PC-3 (cell line): ENCODE measurements at regions not wholly inside any gene's neighbourhood (a gene's known extent, or its start where the extent isn't known, plus 50 kb on each side); places are given as distances from the start of the nearest gene placed in this dataset.

Source experiments
- ATAC-seq: fragments of 200-7000 bp; cut with Tn5 transposase; 2 replicates; pipeline ENCODE4 v1.9.1; 2020; ENCODE audit warnings: mild to moderate bottlenecking, moderate library complexity
- BruUV-seq: library from RNA; stranded (reverse); fragments of 400-500 nt; replicated peaks from 2 replicates; lab custom pipeline; 2021; lab: Mats Ljungman, UMichigan
- CTCF ChIA-PET: fragments of 300-600 bp; sonication (Branson Sonifier 250); formaldehyde crosslinking; loops from one replicate; lab custom pipeline; 2022; ENCODE audit warnings: antibody characterized with exemption; lab: Charles Lee
- POLR2A ChIA-PET: fragments of 300-600 bp; sonication (Branson Sonifier 250); formaldehyde crosslinking; loops from one replicate; lab custom pipeline; 2022; ENCODE audit warnings: antibody characterized with exemption; ENCODE audit not compliant: unreplicated experiment; lab: Charles Lee
- DNase-seq: peaks from one replicate; pipeline ENCODE4 v3.0.0-alpha.2; 2015
- H2AFZ ChIP-seq: fragments of 300-600 bp; sonication (generic); 2 replicates; pipeline ENCODE4 v1.6.0; 2016; ENCODE audit warnings: antibody characterized with exemption, low read length
- H3F3A ChIP-seq: fragments of 300-600 bp; sonication (generic); one replicate; pipeline ENCODE4 v1.6.0; 2017; ENCODE audit warnings: antibody characterized with exemption, low read length, control low read depth, mild to moderate bottlenecking; ENCODE audit not compliant: unreplicated experiment
- H3K27ac ChIP-seq: fragments of 300-600 bp; sonication (generic); 2 replicates; pipeline ENCODE4 v1.5.1; 2016; ENCODE audit warnings: mild to moderate bottlenecking, low read length
- H3K27me3 ChIP-seq: fragments of 300-600 bp; sonication (generic); 2 replicates; pipeline ENCODE4 v1.6.1; 2016; ENCODE audit warnings: low read length, mixed read lengths
- H3K36me3 ChIP-seq: fragments of 300-600 bp; sonication (generic); 2 replicates; pipeline ENCODE4 v1.6.1; 2016; ENCODE audit warnings: low read depth, mixed run types, low read length, mixed read lengths
- H3K4me1 ChIP-seq: fragments of 300-600 bp; sonication (generic); 2 replicates; pipeline ENCODE4 v1.5.1; 2016; ENCODE audit warnings: low read length; ENCODE audit not compliant: insufficient read depth
- H3K4me2 ChIP-seq: fragments of 300-600 bp; sonication (generic); 2 replicates; pipeline ENCODE4 v1.6.0; 2016; ENCODE audit warnings: low read length
- H3K4me3 ChIP-seq: fragments of 300-600 bp; sonication (generic); 2 replicates; pipeline ENCODE4 v1.5.1; 2016; ENCODE audit warnings: mild to moderate bottlenecking, low read length, mixed read lengths
- H3K79me2 ChIP-seq: fragments of 300-600 bp; sonication (generic); 2 replicates; pipeline ENCODE4 v1.6.1; 2017; ENCODE audit warnings: low read length, mixed read lengths
- H3K9ac ChIP-seq: fragments of 300-600 bp; sonication (generic); 2 replicates; pipeline ENCODE4 v1.6.0; 2016; ENCODE audit warnings: mild to moderate bottlenecking, low read length
- H3K9me2 ChIP-seq: fragments of 300-600 bp; sonication (generic); replicated peaks from 2 replicates; pipeline ENCODE4 v1.6.1; 2016; ENCODE audit warnings: mixed run types, low read length, mixed read lengths
- H3K9me3 ChIP-seq: fragments of 300-600 bp; sonication (generic); 2 replicates; pipeline ENCODE4 v1.6.1; 2016; ENCODE audit warnings: low read length, mixed read lengths
- H4K20me1 ChIP-seq: fragments of 300-600 bp; sonication (generic); 2 replicates; pipeline ENCODE4 v1.6.1; 2016; ENCODE audit warnings: low read length, mixed read lengths
- EZH2 ChIP-seq: fragments of 300-600 bp; sonication (generic); IDR thresholded peaks from one replicate; pipeline ENCODE4 v1.6.1; 2017; ENCODE audit warnings: antibody characterized with exemption, mild to moderate bottlenecking, low read length; ENCODE audit not compliant: unreplicated experiment
- EZH2phosphoT487 ChIP-seq: fragments of 300-600 bp; sonication (generic); IDR thresholded peaks from 2 replicates; pipeline ENCODE4 v1.6.1; 2018; ENCODE audit warnings: mild to moderate bottlenecking, antibody characterized with exemption, low read length, borderline replicate concordance
- intact Hi-C: fragments of 100-400 bp; cut with micrococcal nuclease; formaldehyde crosslinking; loops from 2 replicates; pipeline ENCODE4 v1.9.0; 2023
- TF ChIP-seq, protein P1 (sequence below): fragments of 300-600 bp; sonication (generic); conservative IDR thresholded peaks from 2 replicates; pipeline ENCODE4 v1.5.1; 2017; ENCODE audit warnings: antibody characterized with exemption, low read depth, mild to moderate bottlenecking, low read length

DNA sequence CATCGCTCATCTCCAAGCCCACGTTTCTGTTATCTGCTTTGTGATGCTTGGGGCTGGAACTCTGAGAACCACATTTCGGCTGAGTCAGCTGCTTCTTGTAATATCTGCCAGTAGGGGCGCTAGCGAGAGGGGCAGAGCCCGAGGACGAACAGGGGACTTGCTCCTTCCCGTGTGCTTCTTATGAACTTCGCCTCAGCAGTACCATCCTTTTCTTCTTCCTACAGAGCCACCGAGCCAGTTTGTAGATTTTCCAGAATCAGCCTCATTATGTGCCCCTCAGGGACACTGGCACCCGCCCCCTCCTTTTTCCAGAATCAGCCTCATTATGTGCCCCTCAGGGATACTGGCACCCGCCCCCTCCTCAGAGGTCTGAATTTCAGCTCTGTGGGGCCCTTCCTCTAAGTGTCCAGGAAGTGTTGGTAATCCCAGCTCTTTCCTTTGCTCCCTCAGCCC lies 441.7 kb upstream of the RASGEF1B start:
- POLR2A ChIA-PET, result no interaction called here
- TF ChIP-seq EZH2, result no peak
- TF ChIP-seq, protein P1, sequence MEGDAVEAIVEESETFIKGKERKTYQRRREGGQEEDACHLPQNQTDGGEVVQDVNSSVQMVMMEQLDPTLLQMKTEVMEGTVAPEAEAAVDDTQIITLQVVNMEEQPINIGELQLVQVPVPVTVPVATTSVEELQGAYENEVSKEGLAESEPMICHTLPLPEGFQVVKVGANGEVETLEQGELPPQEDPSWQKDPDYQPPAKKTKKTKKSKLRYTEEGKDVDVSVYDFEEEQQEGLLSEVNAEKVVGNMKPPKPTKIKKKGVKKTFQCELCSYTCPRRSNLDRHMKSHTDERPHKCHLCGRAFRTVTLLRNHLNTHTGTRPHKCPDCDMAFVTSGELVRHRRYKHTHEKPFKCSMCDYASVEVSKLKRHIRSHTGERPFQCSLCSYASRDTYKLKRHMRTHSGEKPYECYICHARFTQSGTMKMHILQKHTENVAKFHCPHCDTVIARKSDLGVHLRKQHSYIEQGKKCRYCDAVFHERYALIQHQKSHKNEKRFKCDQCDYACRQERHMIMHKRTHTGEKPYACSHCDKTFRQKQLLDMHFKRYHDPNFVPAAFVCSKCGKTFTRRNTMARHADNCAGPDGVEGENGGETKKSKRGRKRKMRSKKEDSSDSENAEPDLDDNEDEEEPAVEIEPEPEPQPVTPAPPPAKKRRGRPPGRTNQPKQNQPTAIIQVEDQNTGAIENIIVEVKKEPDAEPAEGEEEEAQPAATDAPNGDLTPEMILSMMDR, result peak; percentile 73
- ATAC-seq, result peak; percentile 60; the same call in 1 of the 2 replicates
- Histone ChIP-seq H3K27me3 (peaks cover 15% of the 10 kb centered on the region), H3K4me3 (no peak overlapping the region), H3K9me3 (no peaks in the 10 kb centered on the region), H2AFZ (no peak overlapping the region), H3K27ac (no peak overlapping the region), H3K4me1 (no peaks in the 10 kb centered on the region), H3K9me2 (no peaks in the 10 kb centered on the region), H3F3A (no peaks in the 10 kb centered on the region), H4K20me1 (no peaks in the 10 kb centered on the region), H3K79me2 (no peaks in the 10 kb centered on the region), H3K36me3 (no peaks in the 10 kb centered on the region), H3K9ac (no peak overlapping the region), H3K4me2 (no peak overlapping the region)
- BruUV-seq, result no TSS peak
- DNase-seq, result peak; percentile 65
- CTCF ChIA-PET, result no interaction called here
- intact Hi-C loops, result no loop called here

DNA sequence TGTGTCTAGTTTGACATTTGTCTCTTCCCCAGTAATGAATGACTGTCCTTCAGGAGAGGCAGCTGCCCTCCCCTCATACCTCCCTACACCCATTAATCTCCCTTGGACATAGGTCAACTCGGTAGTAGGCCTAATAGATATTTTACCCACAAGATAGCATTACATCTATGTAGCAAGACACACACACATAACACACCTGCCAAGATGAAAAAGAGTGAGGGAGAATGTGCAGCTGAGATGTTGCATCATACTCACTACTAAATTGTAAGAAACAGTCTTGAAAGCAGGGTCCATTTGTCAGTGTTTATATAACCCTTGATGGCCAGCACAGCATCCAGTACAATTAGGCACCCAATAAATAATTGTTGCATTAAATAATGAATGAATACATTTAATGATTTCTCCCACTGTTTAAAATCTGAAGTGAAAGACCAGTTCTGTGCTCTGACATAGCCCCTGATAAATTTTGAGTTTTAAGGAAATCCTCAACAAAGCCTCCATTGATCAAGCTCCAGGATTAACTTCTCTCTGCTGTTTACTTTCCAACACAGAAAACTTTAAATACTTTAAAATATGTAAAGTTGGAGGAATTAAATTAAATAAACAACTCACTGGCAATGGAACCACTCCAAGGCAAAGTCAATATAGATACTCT lies 440.8 kb upstream of the RASGEF1B start:
- peaks cover 15% of the 10 kb centered on the region for H3K27me3 ChIP-seq
- H3F3A ChIP-seq, result no peaks in the 10 kb centered on the region
- CTCF ChIA-PET, result no interaction called here
- intact Hi-C loops, result no loop called here
- H3K4me3 ChIP-seq, result no peak overlapping the region
- H3K9me2 ChIP-seq, result no peaks in the 10 kb centered on the region
- H3K9ac ChIP-seq, result no peak overlapping the region
- no peak overlapping the region for H3K4me2 ChIP-seq
- no peak for TF ChIP-seq EZH2
- TF ChIP-seq, protein P1, result no peak
- TF ChIP-seq EZH2phosphoT487, result no peak
- no peak for ATAC-seq
- no TSS peak for BruUV-seq
- H4K20me1 ChIP-seq, result no peaks in the 10 kb centered on the region
- no peak overlapping the region for H3K27ac ChIP-seq
- H3K36me3 ChIP-seq, result no peaks in the 10 kb centered on the region
- POLR2A ChIA-PET, result no interaction called here
- H3K9me3 ChIP-seq, result no peaks in the 10 kb centered on the region
- H3K4me1 ChIP-seq, result no peaks in the 10 kb centered on the region
- no peak for DNase-seq
- H2AFZ ChIP-seq, result no peak overlapping the region
- H3K79me2 ChIP-seq, result no peaks in the 10 kb centered on the region

DNA sequence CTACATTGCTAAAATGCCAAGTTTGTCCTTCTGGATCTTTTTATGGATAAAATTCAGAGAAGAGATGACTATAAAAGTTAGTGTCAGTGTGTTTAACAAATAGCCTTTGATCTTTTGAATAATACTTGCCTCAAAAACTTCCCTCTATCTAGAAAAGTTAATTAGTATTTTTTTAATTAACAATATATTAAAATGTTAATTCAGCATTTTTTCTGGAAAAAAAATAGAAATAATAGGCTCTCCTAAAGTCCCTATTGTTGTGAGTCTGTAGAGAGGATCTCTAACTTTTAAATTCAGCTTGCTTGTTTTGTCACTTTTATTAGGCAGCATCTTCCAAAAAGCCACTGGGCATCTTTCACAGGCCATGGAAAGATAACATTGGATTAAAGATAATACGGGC lies 435.2 kb upstream of the RASGEF1B start:
- no TSS peak for BruUV-seq

More for the DNA sequence above, 435.2 kb upstream of the RASGEF1B start:
- no peak overlapping the region for H2AFZ ChIP-seq
- no peaks in the 10 kb centered on the region for H4K20me1 ChIP-seq
- H3K27ac ChIP-seq, result no peak overlapping the region
- DNase-seq (no peak), ATAC-seq (no peak)
- no peaks in the 10 kb centered on the region for H3K36me3 ChIP-seq
- CTCF ChIA-PET, result no interaction called here
- no peak overlapping the region for H3K4me2 ChIP-seq
- H3K9me2 ChIP-seq, result no peaks in the 10 kb centered on the region
- no peak overlapping the region for H3K4me3 ChIP-seq
- TF ChIP-seq EZH2, result no peak
- TF ChIP-seq, protein P1, result no peak
- no peak for TF ChIP-seq EZH2phosphoT487
- H3F3A ChIP-seq, result no peaks in the 10 kb centered on the region
- H3K79me2 ChIP-seq, result no peaks in the 10 kb centered on the region
- H3K9me3 ChIP-seq, result no peaks in the 10 kb centered on the region
- intact Hi-C loops, result no loop called here
- H3K9ac ChIP-seq, result no peak overlapping the region
- POLR2A ChIA-PET, result no interaction called here
- H3K27me3 ChIP-seq, result peaks cover 5% of the 10 kb centered on the region; the same call in 1 of the 2 replicates
- no peaks in the 10 kb centered on the region for H3K4me1 ChIP-seq
